Mesendoderm (in vitro differentiated cells): ENCODE measurements at regions not wholly inside any gene's neighbourhood (a gene's known extent, or its start where the extent isn't known, plus 50 kb on each side); places are given as distances from the start of the nearest gene placed in this dataset.

Source experiments
- DNase-seq: peaks from one replicate; pipeline ENCODE4 v3.0.0; 2013
- H2AK5ac ChIP-seq: 2 replicates; pipeline ENCODE4 v1.6.1; 2013; ENCODE audit warnings: low read length, inconsistent platforms
- H2BK120ac ChIP-seq: 2 replicates; pipeline ENCODE4 v1.6.1; 2013; ENCODE audit warnings: low read depth, mild to moderate bottlenecking, low read length, moderate library complexity, mixed read lengths
- H2BK15ac ChIP-seq: replicated peaks from 2 replicates; pipeline ENCODE4 v1.6.1; 2013; ENCODE audit warnings: low read depth, mild to moderate bottlenecking, moderate library complexity
- H2BK5ac ChIP-seq: 2 replicates; pipeline ENCODE4 v1.6.1; 2013; ENCODE audit warnings: low read length, inconsistent platforms
- H3K18ac ChIP-seq: 2 replicates; pipeline ENCODE4 v1.6.1; 2013; ENCODE audit warnings: mild to moderate bottlenecking, low read length, mixed read lengths
- H3K23ac ChIP-seq: one replicate; pipeline ENCODE4 v1.6.1; 2013; ENCODE audit warnings: low read length
- H3K27ac ChIP-seq: 2 replicates; pipeline ENCODE4 v1.5.1; 2013; ENCODE audit warnings: low read depth, mild to moderate bottlenecking, inconsistent platforms, low read length, moderate library complexity
- H3K27me3 ChIP-seq: 2 replicates; pipeline ENCODE4 v1.6.1; 2013; ENCODE audit warnings: low read length, control low read depth, mild to moderate bottlenecking, inconsistent platforms; ENCODE audit not compliant: insufficient read depth, poor library complexity
- H3K36me3 ChIP-seq: 2 replicates; pipeline ENCODE4 v1.6.1; 2013; ENCODE audit warnings: low read length, inconsistent platforms; ENCODE audit not compliant: control insufficient read depth, insufficient read depth
- H3K4ac ChIP-seq: one replicate; pipeline ENCODE4 v1.6.1; 2013; ENCODE audit warnings: low read depth, mild to moderate bottlenecking, low read length, moderate library complexity
- H3K4me1 ChIP-seq: 2 replicates; pipeline ENCODE4 v1.6.1; 2013; ENCODE audit warnings: low read depth, low read length, inconsistent platforms; ENCODE audit not compliant: control insufficient read depth
- H3K4me2 ChIP-seq: 2 replicates; pipeline ENCODE4 v1.6.1; 2013; ENCODE audit warnings: low read length
- H3K4me3 ChIP-seq: 2 replicates; pipeline ENCODE4 v1.5.1; 2013; ENCODE audit warnings: mild to moderate bottlenecking, low read length
- H3K56ac ChIP-seq: one replicate; pipeline ENCODE4 v1.6.1; 2013; ENCODE audit warnings: low read length
- H3K79me1 ChIP-seq: 2 replicates; pipeline ENCODE4 v1.6.1; 2013; ENCODE audit warnings: low read length, inconsistent platforms
- H3K79me2 ChIP-seq: 2 replicates; pipeline ENCODE4 v1.6.1; 2013; ENCODE audit warnings: mild to moderate bottlenecking, low read length; ENCODE audit not compliant: control insufficient read depth, insufficient read depth
- H3K9ac ChIP-seq: 2 replicates; pipeline ENCODE4 v1.6.1; 2013; ENCODE audit warnings: low read length, inconsistent platforms
- H4K5ac ChIP-seq: one replicate; pipeline ENCODE4 v1.6.1; 2013; ENCODE audit warnings: low read length
- H4K8ac ChIP-seq: one replicate; pipeline ENCODE4 v1.6.1; 2013; ENCODE audit warnings: low read depth, mild to moderate bottlenecking, control low read depth, low read length, moderate library complexity
- WGBS: extraction: QIAGEN DNeasy Blood & Tissue Kit; methylation state at CpG from one replicate; pipeline ENCODE4 v1.1.7; 2013; ENCODE audit warnings: low lambda C conversion rate, missing lambda C conversion rate; ENCODE audit not compliant: insufficient coverage; ENCODE audit errors: extremely low coverage; 5-methylcytosine and 5-hydroxymethylcytosine counted together

- Histone ChIP-seq H3K27me3 (no peaks in the 10 kb centered on the region), H3K56ac (no peak overlapping the region), H3K4me3 (no peak overlapping the region), H3K18ac (no peak overlapping the region), H2AK5ac (no peak overlapping the region), H4K5ac (no peak overlapping the region), H4K8ac (no peak overlapping the region), H3K36me3 (no peaks in the 10 kb centered on the region), H3K4ac (no peak overlapping the region), H2BK15ac (no peak overlapping the region), H3K23ac (no peak overlapping the region), H2BK5ac (no peak overlapping the region), H3K4me1 (no peaks in the 10 kb centered on the region), H3K79me1 (no peaks in the 10 kb centered on the region), H2BK120ac (no peak overlapping the region), H3K9ac (no peak overlapping the region), H3K4me2 (no peak overlapping the region), H3K27ac (no peak overlapping the region), H3K79me2 (no peaks in the 10 kb centered on the region)
- no CpG with 5 or more reads among the region's 4 CpGs for WGBS
- no peak for DNase-seq
These were observed 233.7 kb downstream of the FOXA2 start for GRCh38 chr20:22350624-22351023.

- Histone ChIP-seq H3K4me2 (no peak overlapping the region), H3K56ac (no peak overlapping the region), H3K4me3 (no peak overlapping the region), H2AK5ac (no peak overlapping the region), H4K8ac (no peak overlapping the region), H4K5ac (no peak overlapping the region), H3K4ac (peak overlapping the region; percentile 16), H3K18ac (no peak overlapping the region), H2BK15ac (no peak overlapping the region), H3K23ac (no peak overlapping the region), H3K36me3 (no peaks in the 10 kb centered on the region), H3K79me1 (no peaks in the 10 kb centered on the region), H3K9ac (no peak overlapping the region), H3K27ac (no peak overlapping the region), H3K27me3 (no peaks in the 10 kb centered on the region), H3K4me1 (no peaks in the 10 kb centered on the region), H2BK5ac (no peak overlapping the region), H2BK120ac (no peak overlapping the region), H3K79me2 (no peaks in the 10 kb centered on the region)
- no CpG with 5 or more reads among the region's 4 CpGs for WGBS
- no peak for DNase-seq
These were observed 236.4 kb downstream of the FOXA2 start for GRCh38 chr20:22348010-22348409.

DNA sequence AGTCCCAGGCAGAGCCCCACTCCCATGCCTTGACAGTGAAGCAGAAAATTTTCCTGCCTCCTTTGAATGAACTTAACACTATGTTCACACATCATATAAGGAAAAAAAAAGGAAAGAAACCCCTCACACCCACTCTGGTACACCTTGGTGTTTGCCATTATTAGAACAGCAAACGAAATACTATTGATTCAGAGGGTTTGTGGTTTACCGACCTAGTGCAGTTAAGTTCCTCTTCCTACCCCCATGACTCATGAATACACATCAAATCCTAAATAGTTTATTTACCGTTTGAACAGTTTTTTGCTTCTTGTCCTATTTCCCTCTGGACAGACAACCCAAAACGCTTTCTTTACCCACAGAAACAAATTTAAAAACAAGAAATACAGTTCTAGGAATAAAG, 237.7 kb downstream of the FOXA2 start:
- H2AK5ac ChIP-seq = no peak overlapping the region
- H2BK120ac ChIP-seq = no peak overlapping the region
- H3K18ac ChIP-seq = no peak overlapping the region
- H3K4me1 ChIP-seq = no peaks in the 10 kb centered on the region
- no peaks in the 10 kb centered on the region for H3K36me3 ChIP-seq
- H3K27ac ChIP-seq = no peak overlapping the region
- H3K79me2 ChIP-seq = no peaks in the 10 kb centered on the region
- no peak for DNase-seq
- no peak overlapping the region for H3K9ac ChIP-seq
- H2BK5ac ChIP-seq = no peak overlapping the region
- no peak overlapping the region for H4K8ac ChIP-seq
- no peaks in the 10 kb centered on the region for H3K79me1 ChIP-seq
- no peaks in the 10 kb centered on the region for H3K27me3 ChIP-seq
- H3K23ac ChIP-seq = no peak overlapping the region
- no peak overlapping the region for H2BK15ac ChIP-seq
- no peak overlapping the region for H3K4ac ChIP-seq
- no peak overlapping the region for H4K5ac ChIP-seq
- H3K4me3 ChIP-seq = no peak overlapping the region
- WGBS = no CpG with 5 or more reads among the region's 4 CpGs
- H3K4me2 ChIP-seq = no peak overlapping the region
- H3K56ac ChIP-seq = no peak overlapping the region

- Histone ChIP-seq H4K5ac (no peak overlapping the region), H3K27ac (no peak overlapping the region), H3K27me3 (no peaks in the 10 kb centered on the region), H2AK5ac (no peak overlapping the region), H3K4me2 (no peak overlapping the region), H2BK15ac (no peak overlapping the region), H3K79me1 (no peaks in the 10 kb centered on the region), H3K79me2 (no peaks in the 10 kb centered on the region), H3K4ac (no peak overlapping the region), H3K4me1 (no peaks in the 10 kb centered on the region), H3K9ac (no peak overlapping the region), H4K8ac (no peak overlapping the region), H2BK120ac (no peak overlapping the region), H3K56ac (no peak overlapping the region), H3K23ac (no peak overlapping the region), H3K18ac (no peak overlapping the region), H2BK5ac (no peak overlapping the region), H3K36me3 (no peaks in the 10 kb centered on the region), H3K4me3 (no peak overlapping the region)
- no peak for DNase-seq
- WGBS = no CpG with 5 or more reads among the region's 29 CpGs
These were observed 240.8 kb downstream of the FOXA2 start for GRCh38 chr20:22343612-22344011.

DNA sequence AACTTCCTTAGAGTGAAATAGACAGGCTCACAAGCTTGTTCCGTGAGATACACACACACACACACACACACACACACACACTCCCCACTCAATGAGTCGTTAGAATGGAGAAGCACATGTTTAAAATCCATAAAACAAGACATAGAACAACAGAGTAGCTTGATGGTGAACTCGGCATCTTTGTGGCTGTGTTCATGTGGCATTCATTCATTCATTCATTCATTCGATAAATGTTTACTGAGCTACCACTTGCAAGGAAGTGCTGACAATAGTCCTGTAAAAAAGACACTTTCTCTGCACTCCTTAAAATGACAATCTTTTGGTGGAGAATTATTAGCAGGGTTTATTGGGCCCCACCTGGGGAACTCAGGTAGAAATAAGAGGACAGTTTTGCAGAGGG, 242.0 kb downstream of the FOXA2 start:
- Histone ChIP-seq H4K5ac (no peak overlapping the region), H3K4me2 (no peak overlapping the region), H3K36me3 (no peaks in the 10 kb centered on the region), H3K18ac (no peak overlapping the region), H3K9ac (no peak overlapping the region), H3K4ac (no peak overlapping the region), H3K4me1 (no peaks in the 10 kb centered on the region), H3K56ac (no peak overlapping the region), H2BK5ac (no peak overlapping the region), H3K79me2 (no peaks in the 10 kb centered on the region), H4K8ac (no peak overlapping the region), H2BK15ac (no peak overlapping the region), H3K79me1 (no peaks in the 10 kb centered on the region), H2AK5ac (no peak overlapping the region), H3K27me3 (no peaks in the 10 kb centered on the region), H3K23ac (no peak overlapping the region), H2BK120ac (no peak overlapping the region), H3K4me3 (no peak overlapping the region), H3K27ac (no peak overlapping the region)
- DNase-seq = no peak
- no CpG with 5 or more reads among the region's 4 CpGs for WGBS

- Histone ChIP-seq H3K27me3 (no peaks in the 10 kb centered on the region), H3K56ac (no peak overlapping the region), H4K5ac (no peak overlapping the region), H3K79me1 (no peaks in the 10 kb centered on the region), H4K8ac (no peak overlapping the region), H2BK15ac (no peak overlapping the region), H3K9ac (no peak overlapping the region), H3K18ac (no peak overlapping the region), H2BK5ac (no peak overlapping the region), H3K4me1 (no peaks in the 10 kb centered on the region), H2BK120ac (no peak overlapping the region), H3K36me3 (no peaks in the 10 kb centered on the region), H2AK5ac (no peak overlapping the region), H3K23ac (no peak overlapping the region), H3K4me3 (no peak overlapping the region), H3K4me2 (no peak overlapping the region), H3K4ac (no peak overlapping the region), H3K79me2 (no peaks in the 10 kb centered on the region), H3K27ac (no peak overlapping the region)
- DNase-seq = no peak
- no CpG with 5 or more reads among the region's 6 CpGs for whole genome bisulfite sequencing
These were observed 242.9 kb downstream of the FOXA2 start for GRCh38 chr20:22341508-22341907.
